ENCODE measurements at regions not wholly inside any gene's neighbourhood (a gene's known extent, or its start where the extent isn't known, plus 50 kb on each side); places are given as distances from the start of the nearest gene placed in this dataset.

GRCh38 chr2:67881816-67882215 is 181.0 kb downstream of the C1D start:
- TF ChIP-seq, protein P1, sequence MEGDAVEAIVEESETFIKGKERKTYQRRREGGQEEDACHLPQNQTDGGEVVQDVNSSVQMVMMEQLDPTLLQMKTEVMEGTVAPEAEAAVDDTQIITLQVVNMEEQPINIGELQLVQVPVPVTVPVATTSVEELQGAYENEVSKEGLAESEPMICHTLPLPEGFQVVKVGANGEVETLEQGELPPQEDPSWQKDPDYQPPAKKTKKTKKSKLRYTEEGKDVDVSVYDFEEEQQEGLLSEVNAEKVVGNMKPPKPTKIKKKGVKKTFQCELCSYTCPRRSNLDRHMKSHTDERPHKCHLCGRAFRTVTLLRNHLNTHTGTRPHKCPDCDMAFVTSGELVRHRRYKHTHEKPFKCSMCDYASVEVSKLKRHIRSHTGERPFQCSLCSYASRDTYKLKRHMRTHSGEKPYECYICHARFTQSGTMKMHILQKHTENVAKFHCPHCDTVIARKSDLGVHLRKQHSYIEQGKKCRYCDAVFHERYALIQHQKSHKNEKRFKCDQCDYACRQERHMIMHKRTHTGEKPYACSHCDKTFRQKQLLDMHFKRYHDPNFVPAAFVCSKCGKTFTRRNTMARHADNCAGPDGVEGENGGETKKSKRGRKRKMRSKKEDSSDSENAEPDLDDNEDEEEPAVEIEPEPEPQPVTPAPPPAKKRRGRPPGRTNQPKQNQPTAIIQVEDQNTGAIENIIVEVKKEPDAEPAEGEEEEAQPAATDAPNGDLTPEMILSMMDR (IDR thresholded peaks at IDR 0.05), result no peak
- TF ChIP-seq ZFX (IDR thresholded peaks at IDR 0.05; ENCODE audit: borderline replicate concordance), result no peak

All from 22Rv1 (cell line).